ENCODE measurements at regions not wholly inside any gene's neighbourhood (a gene's known extent, or its start where the extent isn't known, plus 50 kb on each side); places are given as distances from the start of the nearest gene placed in this dataset.

DNA sequence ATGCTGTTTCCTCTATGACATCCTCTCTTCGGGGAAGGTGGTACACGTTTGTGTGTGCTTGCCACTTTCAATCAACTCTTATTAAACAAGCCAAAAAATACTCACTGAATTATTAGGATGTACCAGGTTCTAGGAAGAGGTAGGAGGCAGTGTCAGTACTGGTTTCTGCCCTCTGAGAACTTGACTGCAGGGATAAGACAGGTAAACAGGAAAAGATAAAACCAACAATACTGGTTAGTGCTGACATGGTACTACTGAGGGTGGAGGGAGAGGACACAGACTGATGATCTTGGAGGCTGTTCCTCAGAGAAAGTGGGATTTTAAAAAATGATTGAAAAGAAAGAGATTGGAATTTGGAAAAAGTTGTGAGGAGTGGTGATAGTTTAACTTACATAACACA is 295.2 kb upstream of the PWP1 start:
- TF ChIP-seq, protein P1, sequence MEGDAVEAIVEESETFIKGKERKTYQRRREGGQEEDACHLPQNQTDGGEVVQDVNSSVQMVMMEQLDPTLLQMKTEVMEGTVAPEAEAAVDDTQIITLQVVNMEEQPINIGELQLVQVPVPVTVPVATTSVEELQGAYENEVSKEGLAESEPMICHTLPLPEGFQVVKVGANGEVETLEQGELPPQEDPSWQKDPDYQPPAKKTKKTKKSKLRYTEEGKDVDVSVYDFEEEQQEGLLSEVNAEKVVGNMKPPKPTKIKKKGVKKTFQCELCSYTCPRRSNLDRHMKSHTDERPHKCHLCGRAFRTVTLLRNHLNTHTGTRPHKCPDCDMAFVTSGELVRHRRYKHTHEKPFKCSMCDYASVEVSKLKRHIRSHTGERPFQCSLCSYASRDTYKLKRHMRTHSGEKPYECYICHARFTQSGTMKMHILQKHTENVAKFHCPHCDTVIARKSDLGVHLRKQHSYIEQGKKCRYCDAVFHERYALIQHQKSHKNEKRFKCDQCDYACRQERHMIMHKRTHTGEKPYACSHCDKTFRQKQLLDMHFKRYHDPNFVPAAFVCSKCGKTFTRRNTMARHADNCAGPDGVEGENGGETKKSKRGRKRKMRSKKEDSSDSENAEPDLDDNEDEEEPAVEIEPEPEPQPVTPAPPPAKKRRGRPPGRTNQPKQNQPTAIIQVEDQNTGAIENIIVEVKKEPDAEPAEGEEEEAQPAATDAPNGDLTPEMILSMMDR (IDR thresholded peaks at IDR 0.05; ENCODE audit: insufficient read depth, missing control alignments) = no peak
- FAIRE-seq (no peak), DNase-seq (ENCODE audit: insufficient read length, low spot score) (no peak)

DNA sequence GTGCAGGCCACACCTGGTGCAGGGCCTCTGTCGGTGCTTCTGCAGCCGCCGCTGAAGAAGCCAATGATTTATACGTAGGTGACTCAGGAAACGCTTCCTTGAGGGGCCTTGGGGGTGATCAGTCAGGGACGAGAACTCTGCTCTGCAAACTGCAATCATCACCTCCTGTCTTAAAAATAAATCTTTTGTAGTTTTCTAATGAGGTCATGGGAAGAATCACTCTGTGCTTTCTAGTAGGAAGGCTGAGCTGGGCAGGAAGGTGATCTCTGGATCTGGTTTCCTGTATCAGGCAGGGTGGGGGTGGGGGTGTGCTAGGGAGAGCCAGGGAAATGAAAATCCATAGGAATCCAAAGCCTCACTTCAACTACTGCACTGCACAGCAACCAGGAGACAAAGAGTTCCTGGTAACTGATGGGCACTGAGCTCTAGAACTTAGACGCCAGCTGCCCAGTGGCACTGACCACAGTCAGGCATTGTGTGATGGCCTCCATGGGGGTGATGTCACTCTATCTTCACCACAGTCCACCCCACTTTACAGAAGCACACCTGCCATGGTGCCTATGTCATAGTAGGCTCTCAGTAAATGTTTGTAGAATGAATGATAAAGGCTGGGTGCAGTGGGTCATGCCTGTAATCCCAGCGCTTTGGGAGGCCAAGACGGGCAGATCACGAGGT is 292.4 kb upstream of the PWP1 start:
- no peak for DNase-seq (ENCODE audit: insufficient read length, low spot score)
- TF ChIP-seq, protein P1 (IDR thresholded peaks at IDR 0.05; ENCODE audit: insufficient read depth, missing control alignments) = no peak
- FAIRE-seq = no peak

DNA sequence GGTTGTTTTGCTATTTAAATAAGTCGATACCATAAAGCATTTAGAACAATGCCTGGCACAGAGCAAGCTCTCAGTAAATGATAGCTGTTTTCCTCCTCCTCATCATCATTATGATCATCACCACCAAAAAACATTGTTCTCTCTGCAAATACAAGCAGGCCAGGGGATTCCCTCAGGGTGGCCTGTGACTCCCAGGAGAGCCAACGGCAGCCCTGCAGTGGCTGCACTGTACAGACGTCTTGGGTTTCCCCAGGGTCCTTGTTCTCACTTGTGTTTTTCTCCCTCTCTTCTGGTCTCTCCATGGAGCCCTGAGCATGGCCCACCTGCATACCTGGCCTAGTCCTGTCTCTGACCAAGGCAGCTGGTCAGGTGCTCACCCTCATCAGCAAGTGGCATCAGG is 290.9 kb upstream of the PWP1 start:
- DNase-seq (ENCODE audit: insufficient read length, low spot score) (no peak), FAIRE-seq (no peak)
- TF ChIP-seq, protein P1 (IDR thresholded peaks at IDR 0.05; ENCODE audit: insufficient read depth, missing control alignments) = no peak

DNA sequence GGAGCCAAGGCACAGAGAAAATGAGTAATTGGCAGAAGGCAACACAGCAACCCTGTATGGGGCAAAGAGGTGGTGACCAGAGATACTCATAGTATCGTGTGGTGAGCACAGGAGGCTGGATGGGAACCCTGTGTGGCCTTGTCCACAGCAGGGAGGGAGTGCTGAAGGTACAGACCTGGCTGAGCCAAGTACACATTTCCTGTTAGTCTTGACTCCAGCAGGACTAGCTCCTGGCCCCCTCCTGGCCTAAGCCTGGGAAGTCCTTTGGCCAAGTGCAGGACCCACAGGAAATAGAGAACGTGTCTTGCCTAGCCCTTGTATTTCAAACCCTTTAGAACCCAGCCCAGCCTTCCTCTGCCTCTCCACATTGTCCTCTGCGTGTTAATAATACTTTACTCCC is 289.8 kb upstream of the PWP1 start:
- FAIRE-seq = no peak
- DNase-seq (ENCODE audit: insufficient read length, low spot score) = no peak
- TF ChIP-seq, protein P1 (IDR thresholded peaks at IDR 0.05; ENCODE audit: insufficient read depth, missing control alignments) = no peak

DNA sequence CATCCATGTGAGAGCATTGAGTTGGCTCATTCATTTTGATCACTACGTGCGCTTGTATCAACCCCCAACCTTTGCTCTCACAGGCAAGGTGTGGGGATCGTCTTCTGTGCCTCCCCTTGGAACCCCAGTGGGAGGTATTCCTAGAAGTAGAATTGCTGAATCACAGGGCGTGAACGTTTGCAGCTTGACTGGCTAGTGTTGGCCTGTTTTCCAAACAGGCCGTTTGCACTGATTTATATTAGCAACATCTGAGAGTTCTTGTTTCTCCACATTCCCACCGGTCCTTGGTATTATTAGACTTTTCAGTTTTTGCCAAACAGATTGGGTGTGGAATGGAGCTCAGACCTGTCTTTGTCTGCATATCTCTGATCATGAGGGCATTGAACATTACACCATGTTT is 288.6 kb upstream of the PWP1 start:
- TF ChIP-seq, protein P1 (IDR thresholded peaks at IDR 0.05; ENCODE audit: insufficient read depth, missing control alignments) = no peak
- no peak for FAIRE-seq
- DNase-seq (ENCODE audit: insufficient read length, low spot score) = no peak

DNA sequence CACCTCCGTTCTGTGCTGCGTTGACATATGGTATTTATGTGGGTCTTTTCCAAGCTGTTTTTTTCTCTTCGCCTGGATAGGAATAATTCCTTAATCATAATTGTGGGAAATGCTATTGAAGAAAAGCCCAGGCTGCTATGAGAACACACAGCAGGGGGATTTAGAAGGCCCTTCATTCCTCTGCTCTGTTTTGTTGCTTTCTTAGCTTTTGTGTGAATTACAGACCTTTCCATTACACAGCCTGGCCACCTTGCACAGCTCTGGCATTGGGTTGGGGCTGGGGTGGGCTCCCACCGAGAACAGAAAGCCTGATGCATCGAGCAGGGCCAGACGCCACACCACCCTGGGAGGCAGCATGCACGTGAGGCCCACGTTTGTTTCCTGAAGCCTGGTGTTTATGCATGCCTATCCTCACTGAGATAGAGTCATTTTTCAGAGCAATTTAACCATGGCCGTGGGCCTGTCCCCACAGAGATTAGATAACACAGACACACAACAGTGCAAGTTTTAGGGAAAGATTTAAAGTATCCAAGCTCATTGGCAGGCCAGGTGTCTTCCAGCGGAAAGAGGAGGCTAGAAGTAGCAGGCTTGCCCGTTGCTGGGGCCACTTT is 287.6 kb upstream of the PWP1 start:
- no peak for DNase-seq (ENCODE audit: insufficient read length, low spot score)

DNA sequence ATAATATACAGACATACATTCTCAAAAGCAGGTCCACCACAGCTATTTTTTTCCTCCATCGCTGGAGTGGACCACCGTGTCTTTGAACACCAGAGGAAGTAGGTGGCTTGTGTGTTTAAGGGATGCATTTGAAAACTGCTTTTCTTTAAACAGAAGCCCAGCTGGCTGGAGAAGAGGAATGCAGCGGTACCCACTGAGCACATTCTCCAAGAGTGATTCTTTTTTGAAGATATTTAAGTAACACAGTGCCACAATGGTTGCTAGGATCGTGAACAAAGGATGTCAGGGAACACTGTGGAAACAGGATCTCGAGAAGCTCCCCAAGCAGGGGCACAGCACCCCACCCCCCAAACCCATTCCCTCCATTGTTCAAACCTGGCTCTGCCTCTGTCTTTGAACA is 286.6 kb upstream of the PWP1 start:
- DNase-seq (ENCODE audit: insufficient read length, low spot score) (no peak), FAIRE-seq (no peak)
- TF ChIP-seq, protein P1 (IDR thresholded peaks at IDR 0.05; ENCODE audit: insufficient read depth, missing control alignments) = no peak

More for the DNA sequence above, 287.6 kb upstream of the PWP1 start:
- no peak for FAIRE-seq
- TF ChIP-seq, protein P1 (IDR thresholded peaks at IDR 0.05; ENCODE audit: insufficient read depth, missing control alignments) = no peak
